Mammary epithelial cell (primary cell): ENCODE measurements at regions not wholly inside any gene's neighbourhood (a gene's known extent, or its start where the extent isn't known, plus 50 kb on each side); places are given as distances from the start of the nearest gene placed in this dataset.

Experiments
- EZH2 ChIP-seq: IDR thresholded peaks from 2 replicates; pipeline ENCODE4 v1.6.1; 2012; ENCODE audit warnings: low read length, inconsistent platforms, borderline replicate concordance
- TF ChIP-seq, protein P1 (sequence below), 2 donors: IDR thresholded peaks in 1 of 2; conservative IDR thresholded peaks in 1 of 2; 2 replicates each; pipeline ENCODE4 v1.5.1; 2011 to 2012; ENCODE audit warnings: inconsistent platforms in 2 of 2, low read length in 2 of 2, mild to moderate bottlenecking in 2 of 2, control low read depth in 1 of 2, low read depth in 1 of 2; ENCODE audit not compliant: insufficient read depth in 1 of 2; ENCODE audit errors: extremely low read depth in 1 of 2

DNA sequence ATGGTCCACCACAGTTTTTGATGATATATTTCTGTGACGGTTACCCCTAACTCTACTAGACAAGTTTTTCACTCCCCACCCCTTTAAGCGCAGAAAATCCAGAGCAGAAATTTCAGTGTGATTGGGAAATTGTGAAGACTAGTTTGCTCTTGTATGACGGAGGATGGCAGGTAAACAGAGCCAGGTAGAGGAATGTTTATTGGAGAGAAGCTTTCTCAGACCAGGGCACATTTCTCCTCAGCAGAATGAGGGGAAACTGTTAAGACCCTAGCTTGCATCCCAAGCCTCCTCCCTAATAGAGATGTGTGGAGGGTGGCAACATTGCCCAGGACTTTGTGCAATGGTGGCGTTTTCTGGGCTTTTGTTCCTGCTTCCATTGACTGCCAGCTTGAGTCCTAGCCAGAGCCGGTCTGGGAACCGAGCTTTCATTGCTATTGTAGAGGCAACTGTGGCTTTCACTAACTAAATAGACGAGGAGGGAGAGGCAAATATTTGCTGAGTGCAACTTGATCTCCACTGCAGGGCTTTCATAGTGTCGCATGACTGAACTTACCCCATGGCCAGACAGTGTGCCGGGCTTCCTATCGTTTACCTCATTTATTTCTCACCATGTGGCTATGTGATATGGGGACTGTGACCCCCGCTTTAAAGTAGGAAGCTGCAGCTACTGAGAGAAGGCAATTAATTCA, 159.6 kb upstream of the MPHOSPH6 start:
- TF ChIP-seq, protein P1, sequence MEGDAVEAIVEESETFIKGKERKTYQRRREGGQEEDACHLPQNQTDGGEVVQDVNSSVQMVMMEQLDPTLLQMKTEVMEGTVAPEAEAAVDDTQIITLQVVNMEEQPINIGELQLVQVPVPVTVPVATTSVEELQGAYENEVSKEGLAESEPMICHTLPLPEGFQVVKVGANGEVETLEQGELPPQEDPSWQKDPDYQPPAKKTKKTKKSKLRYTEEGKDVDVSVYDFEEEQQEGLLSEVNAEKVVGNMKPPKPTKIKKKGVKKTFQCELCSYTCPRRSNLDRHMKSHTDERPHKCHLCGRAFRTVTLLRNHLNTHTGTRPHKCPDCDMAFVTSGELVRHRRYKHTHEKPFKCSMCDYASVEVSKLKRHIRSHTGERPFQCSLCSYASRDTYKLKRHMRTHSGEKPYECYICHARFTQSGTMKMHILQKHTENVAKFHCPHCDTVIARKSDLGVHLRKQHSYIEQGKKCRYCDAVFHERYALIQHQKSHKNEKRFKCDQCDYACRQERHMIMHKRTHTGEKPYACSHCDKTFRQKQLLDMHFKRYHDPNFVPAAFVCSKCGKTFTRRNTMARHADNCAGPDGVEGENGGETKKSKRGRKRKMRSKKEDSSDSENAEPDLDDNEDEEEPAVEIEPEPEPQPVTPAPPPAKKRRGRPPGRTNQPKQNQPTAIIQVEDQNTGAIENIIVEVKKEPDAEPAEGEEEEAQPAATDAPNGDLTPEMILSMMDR (conservative IDR thresholded peaks at IDR 0.05 in 1 of 2, IDR thresholded peaks at IDR 0.05 in 1 of 2; ENCODE audit: extremely low read depth in 1 of 2, insufficient read depth in 1 of 2, low read depth in 1 of 2, low read length in 2 of 2) = no peak
- no peak for TF ChIP-seq EZH2
